ENCODE measurements at regions not wholly inside any gene's neighbourhood (a gene's known extent, or its start where the extent isn't known, plus 50 kb on each side); places are given as distances from the start of the nearest gene placed in this dataset.

DNA sequence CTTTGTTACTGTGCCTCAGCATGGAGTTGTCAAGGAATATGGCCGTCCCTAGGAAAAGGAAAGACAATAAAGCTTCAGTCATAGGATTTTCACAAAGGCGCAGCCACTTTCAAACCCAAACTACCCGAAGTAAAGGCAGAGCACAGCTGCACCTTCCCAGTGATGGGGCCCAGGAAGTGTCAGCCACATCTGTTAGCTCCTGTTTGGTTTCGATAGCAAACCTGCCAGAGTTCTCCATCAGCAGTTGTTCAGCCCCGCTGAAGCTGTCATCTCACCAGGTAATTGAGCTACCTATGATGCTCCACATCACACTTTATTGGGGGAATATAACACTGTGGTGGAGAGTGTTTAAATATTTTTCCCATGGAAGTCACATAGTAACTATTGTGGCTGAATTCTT lies 80.7 kb downstream of the LRATD1 start:
- TF ChIP-seq, protein P1, sequence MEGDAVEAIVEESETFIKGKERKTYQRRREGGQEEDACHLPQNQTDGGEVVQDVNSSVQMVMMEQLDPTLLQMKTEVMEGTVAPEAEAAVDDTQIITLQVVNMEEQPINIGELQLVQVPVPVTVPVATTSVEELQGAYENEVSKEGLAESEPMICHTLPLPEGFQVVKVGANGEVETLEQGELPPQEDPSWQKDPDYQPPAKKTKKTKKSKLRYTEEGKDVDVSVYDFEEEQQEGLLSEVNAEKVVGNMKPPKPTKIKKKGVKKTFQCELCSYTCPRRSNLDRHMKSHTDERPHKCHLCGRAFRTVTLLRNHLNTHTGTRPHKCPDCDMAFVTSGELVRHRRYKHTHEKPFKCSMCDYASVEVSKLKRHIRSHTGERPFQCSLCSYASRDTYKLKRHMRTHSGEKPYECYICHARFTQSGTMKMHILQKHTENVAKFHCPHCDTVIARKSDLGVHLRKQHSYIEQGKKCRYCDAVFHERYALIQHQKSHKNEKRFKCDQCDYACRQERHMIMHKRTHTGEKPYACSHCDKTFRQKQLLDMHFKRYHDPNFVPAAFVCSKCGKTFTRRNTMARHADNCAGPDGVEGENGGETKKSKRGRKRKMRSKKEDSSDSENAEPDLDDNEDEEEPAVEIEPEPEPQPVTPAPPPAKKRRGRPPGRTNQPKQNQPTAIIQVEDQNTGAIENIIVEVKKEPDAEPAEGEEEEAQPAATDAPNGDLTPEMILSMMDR (IDR thresholded peaks at IDR 0.05): no peak
- TF ChIP-seq EZH2 (IDR thresholded peaks at IDR 0.05; ENCODE audit: borderline replicate concordance, insufficient read depth, low read depth, low read length, poor library complexity, severe bottlenecking): no peak

Data from B cell (primary cell).